H1 (cell line): ENCODE measurements at regions not wholly inside any gene's neighbourhood (a gene's known extent, or its start where the extent isn't known, plus 50 kb on each side); places are given as distances from the start of the nearest gene placed in this dataset.

Source experiments
- CBX5 ChIP-seq: fragments of 300-800, 300-1000 bp; sonication (generic); IDR thresholded peaks from 2 replicates; pipeline ENCODE4 v1.7.1; 2016; ENCODE audit warnings: antibody characterized with exemption, low read length, low read depth
- KDM1A ChIP-seq: fragments of 200-600, 300-600 bp; sonication (generic); IDR thresholded peaks from 2 replicates; pipeline ENCODE4 v1.7.1; 2016; ENCODE audit warnings: mild to moderate bottlenecking, low read length, borderline replicate concordance
- RFX5 ChIP-seq: IDR thresholded peaks from 2 replicates; pipeline ENCODE4 v1.6.1; 2011; ENCODE audit warnings: low read depth, low read length, improper control_type of control experiment, borderline replicate concordance
- ZNF274 ChIP-seq: IDR thresholded peaks from 2 replicates; pipeline ENCODE4 v1.7.0; 2012; ENCODE audit warnings: low read length, borderline replicate concordance; ENCODE audit errors: extremely low read depth

- no peak for TF ChIP-seq CBX5
- TF ChIP-seq ZNF274: no peak
- TF ChIP-seq KDM1A: no peak
- TF ChIP-seq RFX5: no peak
Measured at GRCh38 chr18:59822612-59823550, 76.9 kb upstream of the PMAIP1 start (continued).
